Astrocyte (in vitro differentiated cells and primary cell): ENCODE measurements at regions not wholly inside any gene's neighbourhood (a gene's known extent, or its start where the extent isn't known, plus 50 kb on each side); places are given as distances from the start of the nearest gene placed in this dataset.

Experiments
- DNase-seq: peaks from one replicate; pipeline ENCODE4 v3.0.0-alpha.2; 2010; ENCODE audit warnings: low read depth
- FAIRE-seq: peaks from 2 replicates; lab custom pipeline; 2011; peaks lifted over from hg19 to GRCh38; lab: Jason Lieb, UNC
- H2AFZ ChIP-seq: 2 replicates; pipeline ENCODE4 v1.6.0; 2012; ENCODE audit warnings: low read depth, low read length, inconsistent platforms
- H3K27ac ChIP-seq: 2 replicates; pipeline ENCODE4 v1.5.1; 2011; ENCODE audit warnings: low read depth, low read length, inconsistent platforms
- H3K27me3 ChIP-seq: 2 replicates; pipeline ENCODE4 v1.6.0; 2011; ENCODE audit warnings: low read length, inconsistent platforms; ENCODE audit not compliant: insufficient read depth
- H3K36me3 ChIP-seq: 2 replicates; pipeline ENCODE4 v1.5.1; 2011; ENCODE audit warnings: low read length, inconsistent platforms; ENCODE audit not compliant: insufficient read depth
- H3K4me1 ChIP-seq: 2 replicates; pipeline ENCODE4 v1.5.1; 2011; ENCODE audit warnings: low read length, inconsistent platforms; ENCODE audit not compliant: insufficient read depth
- H3K4me2 ChIP-seq: 2 replicates; pipeline ENCODE4 v1.6.0; 2012; ENCODE audit warnings: low read length, inconsistent platforms
- H3K4me3 ChIP-seq: 2 replicates; pipeline ENCODE4 v1.5.1; 2011; ENCODE audit warnings: low read depth, mild to moderate bottlenecking, low read length, inconsistent platforms; ENCODE audit not compliant: insufficient read depth
- H3K79me2 ChIP-seq: 2 replicates; pipeline ENCODE4 v1.6.0; 2012; ENCODE audit warnings: mild to moderate bottlenecking, low read length, inconsistent platforms; ENCODE audit not compliant: insufficient read depth
- H3K9ac ChIP-seq: 2 replicates; pipeline ENCODE4 v1.6.0; 2012; ENCODE audit warnings: mild to moderate bottlenecking, low read length, inconsistent platforms
- H3K9me3 ChIP-seq: 2 replicates; pipeline ENCODE4 v1.5.1; 2012; ENCODE audit warnings: low read depth, mild to moderate bottlenecking, low read length, inconsistent platforms; ENCODE audit not compliant: insufficient read depth
- H4K20me1 ChIP-seq: 2 replicates; pipeline ENCODE4 v1.6.0; 2012; ENCODE audit warnings: low read length, inconsistent platforms; ENCODE audit not compliant: insufficient read depth
- H3K27ac Mint-ChIP-seq: one replicate; pipeline ENCODE4 v1.8.0; 2021; ENCODE audit warnings: mild to moderate bottlenecking, mixed read lengths; ENCODE audit not compliant: unreplicated experiment
- H3K27me3 Mint-ChIP-seq: one replicate; pipeline ENCODE4 v1.8.0; 2021; ENCODE audit warnings: low read depth, mixed read lengths; ENCODE audit not compliant: unreplicated experiment
- H3K36me3 Mint-ChIP-seq: one replicate; pipeline ENCODE4 v1.8.0; 2021; ENCODE audit warnings: low read depth, mixed read lengths; ENCODE audit not compliant: unreplicated experiment
- H3K4me1 Mint-ChIP-seq: one replicate; pipeline ENCODE4 v1.8.0; 2021; ENCODE audit warnings: low read depth, mixed read lengths; ENCODE audit not compliant: unreplicated experiment
- H3K4me3 Mint-ChIP-seq: one replicate; pipeline ENCODE4 v1.8.0; 2021; ENCODE audit warnings: mild to moderate bottlenecking, moderate library complexity, mixed read lengths; ENCODE audit not compliant: unreplicated experiment
- H3K9me3 Mint-ChIP-seq: one replicate; pipeline ENCODE4 v1.8.0; 2021; ENCODE audit warnings: mild to moderate bottlenecking, mixed read lengths; ENCODE audit not compliant: unreplicated experiment
- CTCF ChIP-seq: IDR thresholded peaks from 2 replicates; pipeline ENCODE4 v1.5.1; 2011; ENCODE audit warnings: low read depth, mild to moderate bottlenecking, inconsistent platforms, low read length, moderate library complexity; ENCODE audit not compliant: insufficient read depth
- EZH2 ChIP-seq: IDR thresholded peaks from 2 replicates; pipeline ENCODE4 v1.6.1; 2012; ENCODE audit warnings: mild to moderate bottlenecking, low read length, inconsistent platforms; ENCODE audit not compliant: insufficient read depth

- Mint-ChIP-seq H3K27me3 (no peaks in the 10 kb centered on the region), H3K27ac (no peak overlapping the region), H3K9me3 (no peaks in the 10 kb centered on the region), H3K36me3 (no peaks in the 10 kb centered on the region), H3K4me1 (no peaks in the 10 kb centered on the region), H3K4me3 (no peak overlapping the region)
- FAIRE-seq (no peak), DNase-seq (no peak)
- no peaks in the 10 kb centered on the region for H3K9me3 ChIP-seq
- TF ChIP-seq CTCF (no peak), EZH2 (no peak)
- no peaks in the 10 kb centered on the region for H3K36me3 ChIP-seq
- no peaks in the 10 kb centered on the region for H3K27me3 ChIP-seq
- H3K4me3 ChIP-seq: no peak overlapping the region
- no peak overlapping the region for H3K27ac ChIP-seq
- H3K4me1 ChIP-seq: no peaks in the 10 kb centered on the region
- no peak overlapping the region for H3K4me2 ChIP-seq
- H2AFZ ChIP-seq: no peak overlapping the region
- no peak overlapping the region for H3K9ac ChIP-seq
- H3K79me2 ChIP-seq: no peaks in the 10 kb centered on the region
- H4K20me1 ChIP-seq: no peaks in the 10 kb centered on the region
Measured at GRCh38 chr3:157961665-157962064, 144.6 kb downstream of the SHOX2 start.

GRCh38 chr3:157958457-157958856, 147.8 kb downstream of the SHOX2 start:
- H3K9me3 Mint-ChIP-seq: no peaks in the 10 kb centered on the region
- H3K4me3 ChIP-seq: no peak overlapping the region
- no peaks in the 10 kb centered on the region for H4K20me1 ChIP-seq
- no peak overlapping the region for H3K27ac Mint-ChIP-seq
- H3K27ac ChIP-seq: no peak overlapping the region
- H3K4me3 Mint-ChIP-seq: no peak overlapping the region
- H2AFZ ChIP-seq: no peak overlapping the region
- TF ChIP-seq EZH2 (no peak), CTCF (no peak)
- H3K36me3 ChIP-seq: no peaks in the 10 kb centered on the region
- no peaks in the 10 kb centered on the region for H3K27me3 ChIP-seq
- H3K79me2 ChIP-seq: no peaks in the 10 kb centered on the region
- H3K4me1 ChIP-seq: no peaks in the 10 kb centered on the region
- H3K36me3 Mint-ChIP-seq: no peaks in the 10 kb centered on the region
- H3K27me3 Mint-ChIP-seq: no peaks in the 10 kb centered on the region
- no peak overlapping the region for H3K4me2 ChIP-seq
- H3K9me3 ChIP-seq: no peaks in the 10 kb centered on the region
- H3K4me1 Mint-ChIP-seq: no peaks in the 10 kb centered on the region
- DNase-seq: no peak
- no peak overlapping the region for H3K9ac ChIP-seq
- FAIRE-seq: no peak

GRCh38 chr3:157956850-157957249, 149.4 kb downstream of the SHOX2 start:
- no peaks in the 10 kb centered on the region for H3K4me1 Mint-ChIP-seq

More at GRCh38 chr3:157956850-157957249, 149.4 kb downstream of the SHOX2 start:
- Histone ChIP-seq H3K9ac (no peak overlapping the region), H2AFZ (no peak overlapping the region), H3K27ac (no peak overlapping the region), H3K79me2 (no peaks in the 10 kb centered on the region), H3K4me1 (no peaks in the 10 kb centered on the region), H3K9me3 (no peaks in the 10 kb centered on the region), H3K27me3 (no peaks in the 10 kb centered on the region), H4K20me1 (no peaks in the 10 kb centered on the region), H3K36me3 (no peaks in the 10 kb centered on the region), H3K4me3 (no peak overlapping the region), H3K4me2 (no peak overlapping the region)
- DNase-seq (no peak), FAIRE-seq (no peak)
- TF ChIP-seq EZH2: no peak
- TF ChIP-seq CTCF: no peak
- Mint-ChIP-seq H3K27ac (no peak overlapping the region), H3K9me3 (no peaks in the 10 kb centered on the region), H3K4me3 (no peak overlapping the region), H3K36me3 (no peaks in the 10 kb centered on the region), H3K27me3 (no peaks in the 10 kb centered on the region)
